Neuronal stem cell (in vitro differentiated cells): ENCODE measurements at regions not wholly inside any gene's neighbourhood (a gene's known extent, or its start where the extent isn't known, plus 50 kb on each side); places are given as distances from the start of the nearest gene placed in this dataset.

Source experiments
- DNase-seq: peaks from one replicate; pipeline ENCODE4 v3.0.0-alpha.2; 2013; ENCODE audit warnings: low spot score
- H2AFZ ChIP-seq: one replicate; pipeline ENCODE4 v1.6.1; 2013; ENCODE audit warnings: mild to moderate bottlenecking, low read length, inconsistent platforms
- H2AK5ac ChIP-seq: 2 replicates; pipeline ENCODE4 v1.6.1; 2013; ENCODE audit warnings: low read depth, mild to moderate bottlenecking, inconsistent platforms, low read length, moderate library complexity, mixed read lengths
- H2BK120ac ChIP-seq: 2 replicates; pipeline ENCODE4 v1.6.1; 2013; ENCODE audit warnings: low read depth, mild to moderate bottlenecking, inconsistent platforms, low read length, moderate library complexity, mixed read lengths
- H2BK12ac ChIP-seq: one replicate; pipeline ENCODE4 v1.6.1; 2013; ENCODE audit warnings: low read length, inconsistent platforms
- H2BK15ac ChIP-seq: 2 replicates; pipeline ENCODE4 v1.6.1; 2013; ENCODE audit warnings: mild to moderate bottlenecking, low read length, inconsistent platforms, mixed read lengths
- H2BK5ac ChIP-seq: one replicate; pipeline ENCODE4 v1.6.1; 2013; ENCODE audit warnings: inconsistent platforms, mild to moderate bottlenecking, low read length, moderate library complexity
- H3K14ac ChIP-seq: one replicate; pipeline ENCODE4 v1.6.1; 2013; ENCODE audit warnings: low read length, inconsistent platforms
- H3K18ac ChIP-seq: 2 replicates; pipeline ENCODE4 v1.6.1; 2013; ENCODE audit warnings: low read length, inconsistent platforms
- H3K23ac ChIP-seq: 2 replicates; pipeline ENCODE4 v1.6.1; 2013; ENCODE audit warnings: low read depth, mild to moderate bottlenecking, mixed read lengths, low read length, inconsistent platforms; ENCODE audit not compliant: poor library complexity
- H3K27ac ChIP-seq: replicated peaks from 3 replicates; pipeline ENCODE4 v1.5.1; 2013; ENCODE audit warnings: low read length, inconsistent platforms
- H3K27me3 ChIP-seq, 3 experiments: 2 replicates each; pipeline ENCODE4 v1.6.1; 2013; ENCODE audit warnings: low read length in 3 of 3, mild to moderate bottlenecking in 2 of 3, inconsistent platforms in 1 of 3, low read depth in 1 of 3, mixed read lengths in 1 of 3, moderate library complexity in 1 of 3; ENCODE audit not compliant: control insufficient read depth in 3 of 3, insufficient read depth in 3 of 3
- H3K36me3 ChIP-seq, 2 donors: replicated peaks in 1 of 2; 2 replicates each; pipeline ENCODE4 v1.6.1; 2013; ENCODE audit warnings: low read length in 2 of 2; ENCODE audit not compliant: control insufficient read depth in 2 of 2, insufficient read depth in 2 of 2
- H3K4ac ChIP-seq: 2 replicates; pipeline ENCODE4 v1.6.1; 2013; ENCODE audit warnings: inconsistent platforms, mild to moderate bottlenecking, low read length, moderate library complexity
- H3K4me1 ChIP-seq, 2 donors: 1 replicate in 1 of 2; 2 replicates in 1 of 2; pipeline ENCODE4 v1.6.1; 2013; ENCODE audit warnings: low read length in 2 of 2, low read depth in 1 of 2; ENCODE audit not compliant: control insufficient read depth in 2 of 2, insufficient read depth in 1 of 2
- H3K4me2 ChIP-seq: one replicate; pipeline ENCODE4 v1.6.1; 2013; ENCODE audit warnings: mild to moderate bottlenecking, low read length, inconsistent platforms; ENCODE audit not compliant: insufficient read depth, poor library complexity, severe bottlenecking
- H3K4me3 ChIP-seq, 2 donors: 2 replicates each; pipeline ENCODE4 v1.5.1; 2013; ENCODE audit warnings: low read length in 2 of 2, mild to moderate bottlenecking in 2 of 2, inconsistent platforms in 1 of 2, moderate library complexity in 1 of 2
- H3K79me1 ChIP-seq: one replicate; pipeline ENCODE4 v1.6.1; 2013; ENCODE audit warnings: low read depth, mild to moderate bottlenecking, inconsistent platforms, low read length, moderate library complexity
- H3K9ac ChIP-seq: one replicate; pipeline ENCODE4 v1.6.1; 2013; ENCODE audit warnings: mild to moderate bottlenecking, low read depth, low read length, inconsistent platforms; ENCODE audit not compliant: poor library complexity
- H3K9me3 ChIP-seq, 2 donors: replicated peaks in 1 of 2; 2 replicates each; pipeline versions ENCODE3 to v1.6.1; 2013; ENCODE audit warnings: low read length in 2 of 2, mild to moderate bottlenecking in 2 of 2, inconsistent platforms in 1 of 2, low read depth in 1 of 2, mixed read lengths in 1 of 2, moderate library complexity in 1 of 2; ENCODE audit not compliant: control insufficient read depth in 2 of 2, insufficient read depth in 1 of 2
- H4K8ac ChIP-seq: one replicate; pipeline ENCODE4 v1.6.1; 2013; ENCODE audit warnings: low read depth, mild to moderate bottlenecking, inconsistent platforms, low read length, moderate library complexity
- H4K91ac ChIP-seq: one replicate; pipeline ENCODE4 v1.6.1; 2013; ENCODE audit warnings: low read length, low read depth, mild to moderate bottlenecking, inconsistent platforms; ENCODE audit not compliant: poor library complexity
- WGBS, 2 donors: extraction: QIAGEN DNeasy Blood & Tissue Kit; methylation state at CpG; one replicate each; pipeline ENCODE4 v1.1.7; 2013; ENCODE audit warnings: missing lambda C conversion rate in 2 of 2, mixed read lengths in 1 of 2; ENCODE audit not compliant: insufficient read length in 2 of 2, insufficient replicate concordance in 1 of 2; ENCODE audit errors: extremely low coverage in 2 of 2; 5-methylcytosine and 5-hydroxymethylcytosine counted together

- Histone ChIP-seq H3K27ac (no peak overlapping the region), H3K4me2 (no peak overlapping the region), H3K14ac (no peak overlapping the region), H3K4ac (no peak overlapping the region), H2BK120ac (no peak overlapping the region), H2AK5ac (no peak overlapping the region), H3K79me1 (no peaks in the 10 kb centered on the region), H2BK5ac (no peak overlapping the region), H3K36me3 (no peaks in the 10 kb centered on the region), H4K8ac (no peak overlapping the region), H3K23ac (no peak overlapping the region), H2AFZ (no peak overlapping the region), H4K91ac (no peak overlapping the region), H3K9me3 (no peaks in the 10 kb centered on the region), H2BK12ac (no peak overlapping the region), H3K4me3 (no peak overlapping the region), H3K9ac (no peak overlapping the region), H3K27me3 (no peaks in the 10 kb centered on the region), H3K18ac (no peak overlapping the region), H2BK15ac (no peak overlapping the region), H3K4me1 (no peaks in the 10 kb centered on the region)
- no peak for DNase-seq
- no CpG with 5 or more reads among the region's 3 CpGs for WGBS, 2 donors
Measured at GRCh38 chr1:213549982-213550381, 437.8 kb upstream of the PROX1 start.

DNA sequence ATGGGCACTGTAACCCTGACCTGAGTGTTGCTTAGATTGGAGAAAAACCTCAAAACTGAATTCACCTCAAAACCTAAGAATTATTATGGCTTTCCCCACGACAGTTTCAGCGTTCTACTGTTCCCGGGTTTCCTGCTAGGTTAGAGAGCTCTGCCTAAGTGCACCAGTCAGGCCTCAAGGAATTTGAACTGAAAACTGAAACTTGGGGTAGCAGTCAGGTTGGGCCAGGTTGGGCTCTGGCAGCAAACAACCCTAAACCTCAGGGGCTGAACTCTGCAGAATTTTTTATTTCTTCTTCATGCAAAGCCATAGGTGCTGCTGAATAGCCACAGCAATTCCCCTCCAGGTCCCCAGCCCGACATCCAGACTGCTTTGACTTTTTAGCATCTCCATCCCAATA, 437.0 kb upstream of the PROX1 start:
- Histone ChIP-seq H4K91ac (no peak overlapping the region), H3K9me3 (no peaks in the 10 kb centered on the region), H3K4me1 (no peaks in the 10 kb centered on the region), H2BK120ac (no peak overlapping the region), H3K4ac (no peak overlapping the region), H3K4me2 (no peak overlapping the region), H2BK15ac (no peak overlapping the region), H2AFZ (no peak overlapping the region), H3K4me3 (no peak overlapping the region), H2BK5ac (no peak overlapping the region), H3K27ac (no peak overlapping the region), H4K8ac (no peak overlapping the region), H2AK5ac (no peak overlapping the region), H3K9ac (no peak overlapping the region), H3K23ac (no peak overlapping the region), H3K18ac (no peak overlapping the region), H3K79me1 (no peaks in the 10 kb centered on the region), H2BK12ac (no peak overlapping the region), H3K27me3 (no peaks in the 10 kb centered on the region), H3K14ac (no peak overlapping the region), H3K36me3 (no peaks in the 10 kb centered on the region)
- WGBS, 2 donors, result no CpG with 5 or more reads among the region's 4 CpGs
- no peak for DNase-seq

DNA sequence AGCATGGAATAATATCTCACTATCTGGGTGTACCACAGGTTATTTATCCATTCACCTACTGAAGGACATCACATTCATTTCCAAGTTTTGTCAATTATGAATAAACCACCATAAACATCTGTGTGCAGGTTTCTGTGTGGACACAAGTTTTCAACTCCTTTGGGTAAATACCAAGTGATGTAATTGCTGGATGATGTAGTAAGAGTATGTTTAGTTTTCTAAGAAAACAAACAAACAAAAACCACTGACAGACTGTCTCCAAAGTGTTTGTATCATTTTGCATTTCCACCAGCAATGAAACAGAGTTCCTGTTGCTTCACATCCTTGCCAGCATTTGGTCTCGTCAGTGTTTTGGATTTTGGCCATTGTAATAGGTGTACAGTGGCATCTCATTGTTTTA, 435.7 kb upstream of the PROX1 start:
- Histone ChIP-seq H3K4me2 (no peak overlapping the region), H4K8ac (no peak overlapping the region), H3K23ac (no peak overlapping the region), H2BK15ac (no peak overlapping the region), H3K9ac (no peak overlapping the region), H3K4me1 (peaks cover 0 to 1% of the 10 kb centered on the region in 2 donors), H3K27me3 (no peaks in the 10 kb centered on the region), H3K27ac (no peak overlapping the region), H3K4ac (no peak overlapping the region), H3K14ac (no peak overlapping the region), H3K36me3 (no peaks in the 10 kb centered on the region), H2AFZ (no peak overlapping the region), H3K4me3 (no peak overlapping the region), H2BK5ac (no peak overlapping the region), H2AK5ac (no peak overlapping the region), H3K18ac (no peak overlapping the region), H2BK120ac (no peak overlapping the region), H3K9me3 (no peaks in the 10 kb centered on the region), H3K79me1 (no peaks in the 10 kb centered on the region), H2BK12ac (no peak overlapping the region), H4K91ac (no peak overlapping the region)
- DNase-seq, result no peak
- no CpG with 5 or more reads among the region's 1 CpG for WGBS, 2 donors

DNA sequence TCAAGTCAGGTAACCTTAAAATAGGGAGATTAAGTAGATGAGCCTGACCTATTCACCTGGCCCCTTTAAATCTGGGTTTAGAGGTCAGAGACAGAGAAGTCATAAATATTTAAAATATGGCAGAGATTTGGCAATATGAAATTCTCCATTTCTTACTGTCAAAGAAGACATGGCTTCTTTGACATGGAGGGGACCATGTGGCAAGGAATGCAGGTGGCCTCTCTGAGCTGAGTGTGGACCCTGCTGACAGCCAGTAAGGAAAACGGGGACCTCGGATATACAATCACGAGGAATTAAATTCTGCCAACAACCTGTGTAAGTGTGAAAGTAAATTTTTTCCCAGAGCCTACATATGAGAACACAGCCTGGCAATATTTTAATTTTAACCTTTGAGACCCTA, 427.5 kb upstream of the PROX1 start:
- H3K18ac ChIP-seq, result no peak overlapping the region
- no peak overlapping the region for H2BK12ac ChIP-seq
- peaks cover 0 to 1% of the 10 kb centered on the region in 2 donors for H3K4me1 ChIP-seq
- no peaks in the 10 kb centered on the region for H3K79me1 ChIP-seq
- H3K4me2 ChIP-seq, result no peak overlapping the region
- no peak overlapping the region for H3K23ac ChIP-seq
- H2AK5ac ChIP-seq, result no peak overlapping the region
- H3K4ac ChIP-seq, result no peak overlapping the region
- no peak overlapping the region for H2BK120ac ChIP-seq
- no CpG with 5 or more reads among the region's 3 CpGs for WGBS, 2 donors
- no peaks in the 10 kb centered on the region for H3K36me3 ChIP-seq
- H3K14ac ChIP-seq, result no peak overlapping the region
- no peak for DNase-seq
- peaks cover 0 to 2% of the 10 kb centered on the region in 2 donors for H3K9me3 ChIP-seq
- H4K91ac ChIP-seq, result no peak overlapping the region
- no peak overlapping the region for H3K27ac ChIP-seq
- no peak overlapping the region for H3K4me3 ChIP-seq
- no peak overlapping the region for H2AFZ ChIP-seq
- no peak overlapping the region for H2BK5ac ChIP-seq
- H2BK15ac ChIP-seq, result no peak overlapping the region
- peaks cover 0 to 1% (median 0%) of the 10 kb centered on the region in 3 experiments for H3K27me3 ChIP-seq
- no peak overlapping the region for H3K9ac ChIP-seq
- no peak overlapping the region for H4K8ac ChIP-seq
